Hepatocyte (in vitro differentiated cells): ENCODE measurements at regions not wholly inside any gene's neighbourhood (a gene's known extent, or its start where the extent isn't known, plus 50 kb on each side); places are given as distances from the start of the nearest gene placed in this dataset.
A peak's percentile ranks its signal among the peaks of the same experiment; 100 is the strongest.

Source experiments
- DNase-seq: peaks from one replicate; pipeline ENCODE4 v3.0.0-alpha.2; 2016; ENCODE audit warnings: low spot score
- H2AFZ ChIP-seq: fragments of 200-600 bp; sonication (generic); 2 replicates; pipeline ENCODE4 v1.6.0; 2016; ENCODE audit warnings: antibody characterized with exemption, mild to moderate bottlenecking
- H3K27ac ChIP-seq: fragments of 200-600 bp; sonication (generic); 2 replicates; pipeline ENCODE4 v1.5.1; 2016; ENCODE audit warnings: mild to moderate bottlenecking
- H3K27me3 ChIP-seq: fragments of 200-600 bp; sonication (generic); 2 replicates; pipeline ENCODE4 v1.6.1; 2016
- H3K36me3 ChIP-seq: fragments of 200-600 bp; sonication (generic); replicated peaks from 2 replicates; pipeline ENCODE4 v1.5.1; 2016; ENCODE audit warnings: low read depth; ENCODE audit not compliant: insufficient read depth
- H3K4me1 ChIP-seq: fragments of 200-600 bp; sonication (generic); 2 replicates; pipeline ENCODE4 v1.5.1; 2016; ENCODE audit warnings: mild to moderate bottlenecking, moderate library complexity; ENCODE audit not compliant: insufficient read depth
- H3K4me2 ChIP-seq: fragments of 200-600 bp; sonication (generic); 2 replicates; pipeline ENCODE4 v1.6.0; 2016
- H3K4me3 ChIP-seq: fragments of 200-600 bp; sonication (generic); 2 replicates; pipeline ENCODE4 v1.5.1; 2016; ENCODE audit warnings: mild to moderate bottlenecking
- H3K79me2 ChIP-seq: fragments of 200-600 bp; sonication (generic); 2 replicates; pipeline ENCODE4 v1.6.0; 2017; ENCODE audit warnings: mild to moderate bottlenecking
- H3K9me2 ChIP-seq: fragments of 200-600 bp; sonication (generic); replicated peaks from 2 replicates; pipeline ENCODE4 v1.6.0; 2017; ENCODE audit warnings: mild to moderate bottlenecking; ENCODE audit not compliant: insufficient read depth
- H3K9me3 ChIP-seq: fragments of 200-600 bp; sonication (generic); 2 replicates; pipeline ENCODE4 v1.5.1; 2016; ENCODE audit warnings: low read depth, mild to moderate bottlenecking
- H4K20me1 ChIP-seq: fragments of 200-600 bp; sonication (generic); 2 replicates; pipeline ENCODE4 v1.6.0; 2016; ENCODE audit warnings: mild to moderate bottlenecking; ENCODE audit not compliant: insufficient read depth, poor library complexity, severe bottlenecking
- EZH2 ChIP-seq: fragments of 200-600 bp; sonication (generic); IDR thresholded peaks from 2 replicates; pipeline ENCODE4 v1.6.1; 2016; ENCODE audit warnings: antibody characterized with exemption, mild to moderate bottlenecking, borderline replicate concordance
- EZH2phosphoT487 ChIP-seq: fragments of 200-600 bp; sonication (generic); IDR thresholded peaks from one replicate; pipeline ENCODE4 v1.6.1; 2018; ENCODE audit warnings: antibody characterized with exemption, mild to moderate bottlenecking, low read depth, moderate library complexity; ENCODE audit not compliant: unreplicated experiment, severe bottlenecking
- WGBS: methylation state at CpG from one replicate; pipeline ENCODE4 v1.1.6; 2016; ENCODE audit warnings: low lambda C conversion rate; ENCODE audit errors: missing lambda C conversion rate; 5-methylcytosine and 5-hydroxymethylcytosine counted together
- TF ChIP-seq, protein P1 (sequence below): fragments of 200-600 bp; sonication (generic); IDR thresholded peaks from 2 replicates; pipeline ENCODE4 v1.5.1; 2016; ENCODE audit warnings: antibody characterized with exemption, mild to moderate bottlenecking; ENCODE audit not compliant: poor library complexity

DNA sequence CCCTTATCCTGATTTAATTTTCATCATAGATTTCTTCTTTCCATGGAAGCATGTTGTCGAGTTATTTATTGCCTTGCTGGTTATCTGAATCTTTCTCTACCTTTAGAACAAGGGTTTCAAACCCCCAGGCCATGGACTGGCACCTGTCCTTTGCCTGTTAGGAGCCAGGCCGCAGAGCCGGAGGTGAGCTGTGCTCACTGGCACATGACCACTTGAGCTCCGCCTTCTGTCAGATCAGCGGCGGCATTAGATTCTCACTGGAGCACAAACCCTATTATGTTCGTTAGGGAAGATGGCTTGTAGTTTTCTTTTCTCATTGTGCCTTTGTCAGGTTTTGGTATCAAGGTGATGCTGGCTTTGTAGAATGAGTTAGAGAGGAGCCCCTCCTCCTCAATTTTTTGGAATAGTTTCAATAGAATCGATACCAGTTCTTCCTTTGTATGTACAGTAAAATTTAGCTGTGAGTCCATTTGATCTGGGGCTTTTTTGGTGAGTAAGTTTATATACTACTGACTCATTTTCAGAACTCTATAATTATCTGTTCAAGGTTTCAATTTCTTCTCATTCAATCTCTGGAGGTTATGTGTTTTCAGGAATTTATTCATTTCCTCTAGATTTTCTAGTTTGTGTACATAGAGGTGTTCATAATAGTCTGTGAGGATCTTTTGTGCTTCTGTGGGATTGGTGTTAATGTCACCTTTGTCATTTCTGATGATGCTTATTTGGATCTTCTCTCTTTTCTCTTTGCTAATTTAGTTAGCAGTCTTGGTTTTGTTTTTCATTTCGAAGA lies 668.0 kb upstream of the FAM98A start:
- Histone ChIP-seq H3K27me3 (no peaks in the 10 kb centered on the region), H3K4me3 (no peak overlapping the region), H3K9me3 (no peaks in the 10 kb centered on the region), H3K27ac (no peak overlapping the region), H3K4me2 (no peak overlapping the region), H2AFZ (no peak overlapping the region), H3K9me2 (no peaks in the 10 kb centered on the region), H3K36me3 (no peaks in the 10 kb centered on the region), H3K79me2 (no peaks in the 10 kb centered on the region), H4K20me1 (no peaks in the 10 kb centered on the region), H3K4me1 (no peaks in the 10 kb centered on the region)
- TF ChIP-seq, protein P1, sequence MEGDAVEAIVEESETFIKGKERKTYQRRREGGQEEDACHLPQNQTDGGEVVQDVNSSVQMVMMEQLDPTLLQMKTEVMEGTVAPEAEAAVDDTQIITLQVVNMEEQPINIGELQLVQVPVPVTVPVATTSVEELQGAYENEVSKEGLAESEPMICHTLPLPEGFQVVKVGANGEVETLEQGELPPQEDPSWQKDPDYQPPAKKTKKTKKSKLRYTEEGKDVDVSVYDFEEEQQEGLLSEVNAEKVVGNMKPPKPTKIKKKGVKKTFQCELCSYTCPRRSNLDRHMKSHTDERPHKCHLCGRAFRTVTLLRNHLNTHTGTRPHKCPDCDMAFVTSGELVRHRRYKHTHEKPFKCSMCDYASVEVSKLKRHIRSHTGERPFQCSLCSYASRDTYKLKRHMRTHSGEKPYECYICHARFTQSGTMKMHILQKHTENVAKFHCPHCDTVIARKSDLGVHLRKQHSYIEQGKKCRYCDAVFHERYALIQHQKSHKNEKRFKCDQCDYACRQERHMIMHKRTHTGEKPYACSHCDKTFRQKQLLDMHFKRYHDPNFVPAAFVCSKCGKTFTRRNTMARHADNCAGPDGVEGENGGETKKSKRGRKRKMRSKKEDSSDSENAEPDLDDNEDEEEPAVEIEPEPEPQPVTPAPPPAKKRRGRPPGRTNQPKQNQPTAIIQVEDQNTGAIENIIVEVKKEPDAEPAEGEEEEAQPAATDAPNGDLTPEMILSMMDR = no peak
- TF ChIP-seq EZH2phosphoT487 (no peak), EZH2 (no peak)
- DNase-seq = no peak
- 89% methylated on average over 9 of the region's 9 CpGs for WGBS

GRCh38 chr2:34261701-34262100 lies 662.6 kb upstream of the FAM98A start:
- Histone ChIP-seq H4K20me1 (no peaks in the 10 kb centered on the region), H2AFZ (no peak overlapping the region), H3K36me3 (no peaks in the 10 kb centered on the region), H3K4me1 (no peaks in the 10 kb centered on the region), H3K79me2 (no peaks in the 10 kb centered on the region), H3K27me3 (no peaks in the 10 kb centered on the region), H3K9me3 (no peaks in the 10 kb centered on the region), H3K9me2 (no peaks in the 10 kb centered on the region), H3K27ac (no peak overlapping the region), H3K4me3 (no peak overlapping the region), H3K4me2 (no peak overlapping the region)
- DNase-seq = no peak
- TF ChIP-seq, protein P1 = no peak
- TF ChIP-seq EZH2 = no peak
- no peak for TF ChIP-seq EZH2phosphoT487
- 92% methylated on average over 6 of the region's 6 CpGs for WGBS

- Histone ChIP-seq H3K27ac (peak overlapping the region; percentile 16), H3K9me3 (no peaks in the 10 kb centered on the region), H3K36me3 (no peaks in the 10 kb centered on the region), H3K9me2 (no peaks in the 10 kb centered on the region), H3K4me3 (no peak overlapping the region), H2AFZ (no peak overlapping the region), H3K4me2 (peak overlapping the region; percentile 43), H4K20me1 (no peaks in the 10 kb centered on the region), H3K79me2 (no peaks in the 10 kb centered on the region), H3K27me3 (no peaks in the 10 kb centered on the region), H3K4me1 (peaks cover 12% of the 10 kb centered on the region)
- peak; percentile 16 for DNase-seq
- no peak for TF ChIP-seq EZH2phosphoT487
- WGBS = 61% methylated on average over 2 of the region's 2 CpGs
Observed at GRCh38 chr2:34254272-34254878, 655.3 kb upstream of the FAM98A start.

DNA sequence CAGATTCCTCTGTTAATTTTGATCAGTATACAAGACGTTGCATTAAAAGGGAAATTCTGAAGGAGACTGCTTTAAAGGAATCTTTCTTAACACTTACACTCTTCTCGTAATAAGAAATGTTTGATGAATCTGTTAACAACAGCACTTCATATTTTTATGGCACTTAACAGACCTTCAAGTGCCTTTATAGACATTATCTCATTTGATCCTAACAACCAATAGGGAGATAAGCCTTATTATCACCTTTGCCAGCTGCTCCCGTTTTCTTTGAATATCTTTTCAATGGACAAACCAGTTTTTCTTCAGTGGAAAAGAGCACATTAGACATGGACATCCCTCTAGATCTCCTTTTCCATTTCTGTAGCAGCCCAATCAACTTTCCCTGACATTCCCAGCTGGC lies 653.0 kb upstream of the FAM98A start:
- Histone ChIP-seq H3K9me2 (no peaks in the 10 kb centered on the region), H3K4me2 (no peak overlapping the region), H3K4me1 (peaks cover 12% of the 10 kb centered on the region), H3K27ac (no peak overlapping the region), H2AFZ (no peak overlapping the region), H4K20me1 (no peaks in the 10 kb centered on the region), H3K4me3 (no peak overlapping the region), H3K36me3 (no peaks in the 10 kb centered on the region), H3K9me3 (no peaks in the 10 kb centered on the region), H3K79me2 (no peaks in the 10 kb centered on the region), H3K27me3 (no peaks in the 10 kb centered on the region)
- no peak for DNase-seq
- 45% methylated on average over 3 of the region's 3 CpGs for WGBS
- TF ChIP-seq EZH2 (no peak), EZH2phosphoT487 (no peak)
- TF ChIP-seq, protein P1 = no peak
